ENCODE measurements at regions not wholly inside any gene's neighbourhood (a gene's known extent, or its start where the extent isn't known, plus 50 kb on each side); places are given as distances from the start of the nearest gene placed in this dataset.

GRCh38 chr10:23525406-23525805 is 86.5 kb downstream of the OTUD1 start:
- DNase-seq, result no peak
- H3K27me3 Mint-ChIP-seq (ENCODE audit: low read depth, poor library complexity), result peaks cover 5% of the 10 kb centered on the region
- no peak overlapping the region for H3K27ac Mint-ChIP-seq
- H3K4me1 Mint-ChIP-seq, result no peaks in the 10 kb centered on the region
- no peaks in the 10 kb centered on the region for H3K9me3 Mint-ChIP-seq
- TF ChIP-seq, protein P1, sequence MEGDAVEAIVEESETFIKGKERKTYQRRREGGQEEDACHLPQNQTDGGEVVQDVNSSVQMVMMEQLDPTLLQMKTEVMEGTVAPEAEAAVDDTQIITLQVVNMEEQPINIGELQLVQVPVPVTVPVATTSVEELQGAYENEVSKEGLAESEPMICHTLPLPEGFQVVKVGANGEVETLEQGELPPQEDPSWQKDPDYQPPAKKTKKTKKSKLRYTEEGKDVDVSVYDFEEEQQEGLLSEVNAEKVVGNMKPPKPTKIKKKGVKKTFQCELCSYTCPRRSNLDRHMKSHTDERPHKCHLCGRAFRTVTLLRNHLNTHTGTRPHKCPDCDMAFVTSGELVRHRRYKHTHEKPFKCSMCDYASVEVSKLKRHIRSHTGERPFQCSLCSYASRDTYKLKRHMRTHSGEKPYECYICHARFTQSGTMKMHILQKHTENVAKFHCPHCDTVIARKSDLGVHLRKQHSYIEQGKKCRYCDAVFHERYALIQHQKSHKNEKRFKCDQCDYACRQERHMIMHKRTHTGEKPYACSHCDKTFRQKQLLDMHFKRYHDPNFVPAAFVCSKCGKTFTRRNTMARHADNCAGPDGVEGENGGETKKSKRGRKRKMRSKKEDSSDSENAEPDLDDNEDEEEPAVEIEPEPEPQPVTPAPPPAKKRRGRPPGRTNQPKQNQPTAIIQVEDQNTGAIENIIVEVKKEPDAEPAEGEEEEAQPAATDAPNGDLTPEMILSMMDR (IDR thresholded peaks at IDR 0.05), result no peak
- no peak overlapping the region for H3K4me3 Mint-ChIP-seq
- H3K36me3 Mint-ChIP-seq (ENCODE audit: low read depth), result no peaks in the 10 kb centered on the region

DNA sequence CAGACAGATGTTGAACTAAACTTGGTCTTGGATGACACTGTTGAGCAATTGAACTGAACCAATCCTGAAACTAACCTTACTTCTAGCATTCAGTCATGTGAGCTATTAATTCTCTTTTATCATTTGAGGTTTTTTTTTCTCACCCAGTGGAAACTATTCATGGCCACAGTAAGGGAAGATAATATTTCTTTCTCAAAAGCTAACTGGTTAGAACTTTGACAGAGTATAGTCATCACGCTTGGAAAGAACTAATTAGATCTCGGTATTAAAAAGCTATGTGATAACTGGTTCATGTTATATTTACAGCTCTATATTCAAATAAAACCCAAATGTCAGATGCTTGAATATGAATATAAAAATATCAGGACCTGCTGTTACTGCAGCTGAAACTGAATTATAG is 89.5 kb downstream of the OTUD1 start:
- H3K4me1 Mint-ChIP-seq, result no peaks in the 10 kb centered on the region

DNA sequence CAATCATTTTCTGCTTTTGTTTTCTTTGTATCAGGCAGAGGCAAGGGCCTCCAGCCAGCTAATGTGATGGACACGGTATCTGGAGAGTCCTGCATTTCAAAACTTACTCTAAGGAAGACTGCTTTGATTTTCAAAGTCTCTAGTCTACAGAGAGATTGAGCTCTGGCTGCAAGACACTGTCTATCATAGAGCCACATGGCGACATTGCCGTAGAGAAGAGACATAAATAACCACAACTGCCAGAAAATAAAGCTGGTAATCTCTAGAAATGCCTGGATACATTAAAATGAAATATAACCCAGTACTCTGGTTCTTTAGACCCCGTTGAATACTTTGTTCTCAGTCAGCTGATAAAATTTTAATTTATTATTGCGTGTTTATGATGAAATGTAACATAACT is 90.8 kb downstream of the OTUD1 start:
- H3K36me3 Mint-ChIP-seq (ENCODE audit: low read depth), result no peaks in the 10 kb centered on the region
- no peak for DNase-seq
- no peak overlapping the region for H3K27ac Mint-ChIP-seq
- H3K4me1 Mint-ChIP-seq, result no peaks in the 10 kb centered on the region
- H3K27me3 Mint-ChIP-seq (ENCODE audit: low read depth, poor library complexity), result peaks cover 8% of the 10 kb centered on the region
- no peak overlapping the region for H3K4me3 Mint-ChIP-seq
- TF ChIP-seq, protein P1 (IDR thresholded peaks at IDR 0.05), result no peak
- H3K9me3 Mint-ChIP-seq, result no peaks in the 10 kb centered on the region

More for the DNA sequence above, 89.5 kb downstream of the OTUD1 start:
- TF ChIP-seq, protein P1 (IDR thresholded peaks at IDR 0.05), result no peak
- no peak overlapping the region for H3K4me3 Mint-ChIP-seq
- H3K27ac Mint-ChIP-seq, result no peak overlapping the region
- no peaks in the 10 kb centered on the region for H3K9me3 Mint-ChIP-seq
- DNase-seq, result no peak
- H3K36me3 Mint-ChIP-seq (ENCODE audit: low read depth), result no peaks in the 10 kb centered on the region
- peaks cover 10% of the 10 kb centered on the region for H3K27me3 Mint-ChIP-seq (ENCODE audit: low read depth, poor library complexity)

- Mint-ChIP-seq H3K27me3 (ENCODE audit: low read depth, poor library complexity) (peaks cover 8% of the 10 kb centered on the region), H3K9me3 (no peaks in the 10 kb centered on the region), H3K27ac (no peak overlapping the region), H3K36me3 (ENCODE audit: low read depth) (no peaks in the 10 kb centered on the region), H3K4me1 (no peaks in the 10 kb centered on the region), H3K4me3 (no peak overlapping the region)
- no peak for DNase-seq
- TF ChIP-seq, protein P1 (IDR thresholded peaks at IDR 0.05), result no peak
Observed at GRCh38 chr10:23530079-23530478, 91.2 kb downstream of the OTUD1 start.

DNA sequence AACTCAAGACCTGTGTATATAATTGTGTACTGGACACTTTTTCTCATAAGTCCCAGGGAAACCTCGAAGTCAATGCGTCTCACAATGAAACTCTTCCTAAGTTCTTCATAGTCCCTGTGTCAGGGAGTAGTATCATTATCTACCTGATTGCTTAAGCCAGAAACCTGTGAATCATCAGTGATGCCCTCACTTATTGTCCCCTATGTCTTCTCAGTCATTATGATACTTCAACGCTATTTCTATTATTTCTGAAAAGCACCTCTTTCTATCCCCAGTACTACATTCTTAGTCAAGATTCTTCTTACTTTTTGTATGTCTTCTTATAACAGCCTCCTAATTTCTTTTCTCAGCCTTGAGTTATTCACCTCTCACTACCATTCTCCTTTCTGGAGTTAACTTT is 94.3 kb downstream of the OTUD1 start:
- H3K36me3 Mint-ChIP-seq (ENCODE audit: low read depth), result no peaks in the 10 kb centered on the region
- H3K9me3 Mint-ChIP-seq, result no peaks in the 10 kb centered on the region
- DNase-seq, result no peak
- no peak overlapping the region for H3K27ac Mint-ChIP-seq
- peaks cover 8% of the 10 kb centered on the region for H3K27me3 Mint-ChIP-seq (ENCODE audit: low read depth, poor library complexity)
- H3K4me1 Mint-ChIP-seq, result no peaks in the 10 kb centered on the region
- TF ChIP-seq, protein P1 (IDR thresholded peaks at IDR 0.05), result no peak
- no peak overlapping the region for H3K4me3 Mint-ChIP-seq

GRCh38 chr10:23534326-23534725 is 95.5 kb downstream of the OTUD1 start:
- TF ChIP-seq, protein P1 (IDR thresholded peaks at IDR 0.05), result no peak
- Mint-ChIP-seq H3K27ac (no peak overlapping the region), H3K4me1 (no peaks in the 10 kb centered on the region), H3K36me3 (ENCODE audit: low read depth) (no peaks in the 10 kb centered on the region), H3K9me3 (no peaks in the 10 kb centered on the region), H3K27me3 (ENCODE audit: low read depth, poor library complexity) (peaks cover 8% of the 10 kb centered on the region), H3K4me3 (no peak overlapping the region)
- DNase-seq, result no peak
